Progenitor cell of endocrine pancreas (in vitro differentiated cells): ENCODE measurements at regions not wholly inside any gene's neighbourhood (a gene's known extent, or its start where the extent isn't known, plus 50 kb on each side); places are given as distances from the start of the nearest gene placed in this dataset.
A peak's percentile ranks its signal among the peaks of the same experiment; 100 is the strongest.

Experiments used
- DNase-seq: peaks from one replicate; pipeline ENCODE4 v3.0.0; 2021; ENCODE audit warnings: low spot score; ENCODE audit not compliant: unreplicated experiment
- H3K27ac Mint-ChIP-seq: 2 replicates; pipeline ENCODE4 v1.8.0; 2021; ENCODE audit warnings: mild to moderate bottlenecking, moderate library complexity, mixed read lengths
- H3K27me3 Mint-ChIP-seq: 2 replicates; pipeline ENCODE4 v1.8.0; 2021; ENCODE audit warnings: mixed read lengths
- H3K36me3 Mint-ChIP-seq: 2 replicates; pipeline ENCODE4 v1.8.0; 2022; ENCODE audit warnings: mixed read lengths; ENCODE audit not compliant: insufficient read depth
- H3K4me1 Mint-ChIP-seq: 2 replicates; pipeline ENCODE4 v1.8.0; 2021; ENCODE audit warnings: low read depth, mixed read lengths
- H3K4me3 Mint-ChIP-seq: 2 replicates; pipeline ENCODE4 v1.8.0; 2021; ENCODE audit warnings: low read depth, mild to moderate bottlenecking, moderate library complexity, mixed read lengths
- H3K9me3 Mint-ChIP-seq: 2 replicates; pipeline ENCODE4 v1.8.0; 2021; ENCODE audit warnings: low read depth, mixed read lengths
- TF ChIP-seq, protein P1 (sequence below): fragments of 200-600 bp; sonication (generic); IDR thresholded peaks from one replicate; pipeline ENCODE4 v1.5.0; 2021; ENCODE audit warnings: antibody characterized with exemption, mild to moderate bottlenecking; ENCODE audit not compliant: unreplicated experiment

DNA sequence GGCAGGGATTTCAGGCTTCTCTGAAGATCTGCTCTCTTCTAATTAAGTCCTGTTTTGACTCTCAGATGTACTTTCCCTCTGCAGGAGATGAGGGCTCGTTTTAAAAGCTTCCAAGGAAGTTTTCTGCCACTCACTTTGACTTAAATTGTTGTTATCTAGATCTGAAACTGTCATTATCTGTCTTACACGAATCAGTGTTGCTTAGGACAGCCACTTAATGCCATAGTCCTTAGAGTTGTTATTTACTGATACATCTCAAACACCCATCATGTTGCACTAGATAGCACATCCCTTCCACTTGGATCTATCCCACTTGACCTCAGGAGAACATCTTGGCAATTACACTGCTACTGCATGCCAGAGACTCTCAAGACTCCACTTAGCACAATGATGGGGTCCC lies 86.9 kb upstream of the FAT3 start:
- Mint-ChIP-seq H3K9me3 (peaks cover 4% of the 10 kb centered on the region), H3K36me3 (no peaks in the 10 kb centered on the region), H3K4me1 (peaks cover 4% of the 10 kb centered on the region), H3K4me3 (no peak overlapping the region), H3K27me3 (no peaks in the 10 kb centered on the region), H3K27ac (no peak overlapping the region)
- DNase-seq, result no peak
- TF ChIP-seq, protein P1, sequence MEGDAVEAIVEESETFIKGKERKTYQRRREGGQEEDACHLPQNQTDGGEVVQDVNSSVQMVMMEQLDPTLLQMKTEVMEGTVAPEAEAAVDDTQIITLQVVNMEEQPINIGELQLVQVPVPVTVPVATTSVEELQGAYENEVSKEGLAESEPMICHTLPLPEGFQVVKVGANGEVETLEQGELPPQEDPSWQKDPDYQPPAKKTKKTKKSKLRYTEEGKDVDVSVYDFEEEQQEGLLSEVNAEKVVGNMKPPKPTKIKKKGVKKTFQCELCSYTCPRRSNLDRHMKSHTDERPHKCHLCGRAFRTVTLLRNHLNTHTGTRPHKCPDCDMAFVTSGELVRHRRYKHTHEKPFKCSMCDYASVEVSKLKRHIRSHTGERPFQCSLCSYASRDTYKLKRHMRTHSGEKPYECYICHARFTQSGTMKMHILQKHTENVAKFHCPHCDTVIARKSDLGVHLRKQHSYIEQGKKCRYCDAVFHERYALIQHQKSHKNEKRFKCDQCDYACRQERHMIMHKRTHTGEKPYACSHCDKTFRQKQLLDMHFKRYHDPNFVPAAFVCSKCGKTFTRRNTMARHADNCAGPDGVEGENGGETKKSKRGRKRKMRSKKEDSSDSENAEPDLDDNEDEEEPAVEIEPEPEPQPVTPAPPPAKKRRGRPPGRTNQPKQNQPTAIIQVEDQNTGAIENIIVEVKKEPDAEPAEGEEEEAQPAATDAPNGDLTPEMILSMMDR, result no peak

DNA sequence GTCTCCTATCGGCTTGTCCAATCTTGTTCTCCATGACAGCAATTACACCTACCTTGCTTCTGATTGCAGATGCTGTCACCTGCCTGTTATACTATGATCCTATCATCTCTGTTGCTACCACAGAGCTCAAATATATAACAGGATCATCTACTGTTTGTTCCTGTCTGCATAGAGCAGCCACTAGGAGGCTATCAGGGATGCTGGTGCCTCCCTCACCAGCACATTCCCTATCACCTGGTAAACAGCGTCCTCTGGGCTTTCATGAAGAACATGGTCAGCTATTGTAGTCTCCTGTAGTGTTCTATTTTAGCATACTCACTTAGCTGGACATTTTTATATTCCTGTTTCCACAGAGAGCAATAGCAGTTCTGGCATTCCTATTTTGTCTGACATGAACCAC lies 87.8 kb upstream of the FAT3 start:
- Mint-ChIP-seq H3K9me3 (peaks cover 4% of the 10 kb centered on the region), H3K27me3 (no peaks in the 10 kb centered on the region), H3K4me3 (no peak overlapping the region), H3K27ac (no peak overlapping the region), H3K4me1 (peaks cover 4% of the 10 kb centered on the region), H3K36me3 (no peaks in the 10 kb centered on the region)
- no peak for DNase-seq
- TF ChIP-seq, protein P1, result peak; percentile 41

DNA sequence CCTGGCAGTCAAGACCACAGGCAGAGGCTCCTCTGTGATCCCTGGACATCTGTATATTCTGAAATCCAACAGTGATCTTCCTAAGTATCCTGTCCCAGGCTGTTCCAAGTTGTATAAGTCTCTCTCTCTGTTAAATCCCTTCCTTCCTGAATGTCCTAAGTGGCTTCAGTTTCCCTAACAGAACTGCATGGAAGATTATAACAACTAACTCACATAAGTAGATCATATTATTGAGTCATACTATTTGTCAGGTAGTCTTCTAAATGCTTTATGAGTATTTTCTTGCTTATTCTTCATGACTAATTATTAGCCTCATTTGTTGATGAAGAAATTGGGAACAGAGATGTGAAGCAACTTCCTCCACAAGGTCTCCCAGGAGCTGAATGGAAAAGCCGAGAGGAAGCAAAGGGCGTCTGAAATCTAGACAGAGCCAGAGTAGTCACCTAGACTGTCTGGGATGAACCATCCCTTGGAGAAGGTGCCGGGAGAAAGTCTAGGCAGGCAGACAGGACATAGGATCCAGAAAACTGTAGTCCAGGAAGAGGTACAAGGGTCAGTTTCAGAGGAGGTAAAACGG lies 93.2 kb upstream of the FAT3 start:
- Mint-ChIP-seq H3K27me3 (no peaks in the 10 kb centered on the region), H3K36me3 (no peaks in the 10 kb centered on the region)
- no peak for DNase-seq

DNA sequence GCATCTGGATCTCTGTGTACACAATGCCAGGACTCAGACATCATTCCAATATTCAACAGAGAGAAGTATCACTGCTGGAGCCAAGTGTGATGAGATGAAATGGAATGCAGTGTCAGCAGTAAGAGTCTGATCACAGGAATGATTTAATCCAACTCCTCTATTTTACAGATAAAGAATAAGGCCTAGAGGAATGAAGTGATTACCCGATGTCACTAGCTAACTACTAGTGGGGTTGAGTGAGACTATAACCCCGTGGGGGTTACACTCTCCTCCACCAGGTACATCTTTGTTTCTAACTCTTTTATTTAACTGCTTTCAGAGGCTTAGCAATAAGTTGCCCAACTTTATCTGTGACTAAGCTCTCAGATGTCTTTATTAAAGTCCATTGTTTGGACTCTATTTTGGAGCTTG lies 94.2 kb upstream of the FAT3 start:
- Mint-ChIP-seq H3K36me3 (no peaks in the 10 kb centered on the region), H3K4me1 (no peaks in the 10 kb centered on the region), H3K9me3 (peaks cover 4% of the 10 kb centered on the region), H3K4me3 (no peak overlapping the region), H3K27me3 (no peaks in the 10 kb centered on the region), H3K27ac (no peak overlapping the region)
- TF ChIP-seq, protein P1, result no peak
- no peak for DNase-seq

More for the DNA sequence above, 93.2 kb upstream of the FAT3 start:
- Mint-ChIP-seq H3K9me3 (peaks cover 4% of the 10 kb centered on the region), H3K4me1 (no peaks in the 10 kb centered on the region), H3K4me3 (no peak overlapping the region), H3K27ac (no peak overlapping the region)
- TF ChIP-seq, protein P1, result no peak

DNA sequence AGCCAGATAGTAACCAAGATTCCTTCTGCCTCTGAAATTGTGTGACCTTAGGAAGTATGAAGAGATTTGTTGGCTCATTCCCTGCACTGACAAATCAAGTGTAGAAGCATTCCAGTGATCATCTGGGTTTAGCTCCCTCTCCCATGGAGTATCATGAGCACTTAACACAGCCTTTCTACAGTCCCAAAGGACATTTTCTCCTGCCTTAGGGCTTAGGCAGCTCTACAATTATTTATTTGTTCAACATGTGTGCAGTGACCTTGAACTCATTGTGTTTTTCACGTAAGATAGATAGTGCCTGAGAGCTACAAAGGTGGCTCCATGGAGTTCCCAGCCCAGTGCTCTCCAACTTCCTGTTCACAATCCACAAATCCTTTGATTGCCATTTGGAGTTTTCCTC lies 94.8 kb upstream of the FAT3 start:
- peaks cover 1% of the 10 kb centered on the region for H3K4me1 Mint-ChIP-seq
- H3K27me3 Mint-ChIP-seq, result no peaks in the 10 kb centered on the region
- H3K36me3 Mint-ChIP-seq, result no peaks in the 10 kb centered on the region
- peaks cover 4% of the 10 kb centered on the region for H3K9me3 Mint-ChIP-seq
- TF ChIP-seq, protein P1, result no peak
- no peak for DNase-seq
- H3K4me3 Mint-ChIP-seq, result no peak overlapping the region
- H3K27ac Mint-ChIP-seq, result no peak overlapping the region
